Vagina (tissue), 2 donors: ENCODE measurements at regions not wholly inside any gene's neighbourhood (a gene's known extent, or its start where the extent isn't known, plus 50 kb on each side); places are given as distances from the start of the nearest gene placed in this dataset.

Experiments used
- CTCF ChIP-seq, 3 experiments: fragments of 450-650 bp in 2 of 3; fragments of 200-600 bp in 1 of 3; sonication (generic) in 1 of 3; IDR thresholded peaks; one replicate each; pipeline ENCODE4 v1.5.1; 2017 to 2019; ENCODE audit warnings: antibody characterized with exemption in 3 of 3, mild to moderate bottlenecking in 2 of 3, moderate library complexity in 2 of 3
- POLR2A ChIP-seq, 2 donors: fragments of 450-650 bp; IDR thresholded peaks; one replicate each; pipeline ENCODE4 v1.6.1; 2017; ENCODE audit warnings: antibody characterized with exemption in 2 of 2, mild to moderate bottlenecking in 2 of 2, moderate library complexity in 2 of 2
- POLR2AphosphoS5 ChIP-seq, 2 donors: sonication (generic); formaldehyde crosslinking; IDR thresholded peaks; one replicate each; pipeline ENCODE4 v1.9.0; 2017; ENCODE audit warnings: antibody characterized with exemption in 2 of 2, mild to moderate bottlenecking in 2 of 2, low read depth in 1 of 2; ENCODE audit not compliant: insufficient read depth in 1 of 2

DNA sequence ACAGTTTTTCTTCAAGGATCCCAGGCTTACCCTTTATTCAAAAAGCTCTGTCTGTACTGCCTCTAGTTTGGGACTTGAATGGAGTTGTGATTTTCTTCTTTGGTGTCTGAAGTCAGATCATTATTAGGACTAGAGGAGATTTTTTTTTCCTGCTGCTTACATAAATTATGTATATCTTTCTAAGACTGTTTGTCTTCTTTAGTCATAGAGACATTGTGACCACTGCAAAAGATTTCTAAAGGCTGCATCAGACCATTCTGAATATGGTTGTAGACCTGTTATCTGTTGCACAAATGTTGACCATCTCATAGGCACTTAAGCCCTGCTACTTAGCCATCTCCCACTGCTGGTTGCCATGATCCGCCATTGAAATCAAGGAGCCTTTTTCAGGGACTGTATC lies 238.5 kb upstream of the SMARCA2 start:
- TF ChIP-seq CTCF (IDR thresholded peaks at IDR 0.05) (no peak), POLR2A (IDR thresholded peaks at IDR 0.05) (no peak), POLR2AphosphoS5 (IDR thresholded peaks at IDR 0.05; ENCODE audit: insufficient read depth in 1 of 2, low read depth in 1 of 2) (no peak)
